Naive thymus-derived CD8-positive, alpha-beta T cell (primary cell): ENCODE measurements at regions not wholly inside any gene's neighbourhood (a gene's known extent, or its start where the extent isn't known, plus 50 kb on each side); places are given as distances from the start of the nearest gene placed in this dataset.

Experiments used
- ATAC-seq, 2 donors: fragments of 150-1000 bp; cut with Tn5 transposase in 1 of 2; sonication (Bioruptor Pico), chemical (Tn5 transposase) in 1 of 2; 1 replicate in 1 of 2; 2 replicates in 1 of 2; pipeline ENCODE4 v1.10.0; 2021; ENCODE audit warnings: mild to moderate bottlenecking in 2 of 2, moderate library complexity in 2 of 2
- POLR2A ChIA-PET: fragments of 350-600 bp; sonication (Branson Sonifier 250); formaldehyde crosslinking; loops from one replicate; lab custom pipeline; 2021; ENCODE audit warnings: antibody characterized with exemption; lab: Charles Lee
- DNase-seq, 10 donors: peaks; one replicate each; pipeline versions ENCODE4 v3.0.0 to v3.0.0-alpha.2; 2020 to 2022
- H3K27ac Mint-ChIP-seq, 10 donors: one replicate each; pipeline ENCODE4 v1.8.0; 2020 to 2022; ENCODE audit warnings: mild to moderate bottlenecking in 10 of 10, mixed read lengths in 10 of 10, moderate library complexity in 4 of 10, inconsistent platforms in 1 of 10
- H3K27me3 Mint-ChIP-seq, 5 donors: one replicate each; pipeline ENCODE4 v1.8.0; 2021 to 2022; ENCODE audit warnings: mixed read lengths in 5 of 5
- H3K36me3 Mint-ChIP-seq, 3 donors: one replicate each; pipeline ENCODE4 v1.8.0; 2020 to 2022; ENCODE audit warnings: mixed read lengths in 3 of 3, mild to moderate bottlenecking in 2 of 3, inconsistent platforms in 1 of 3
- H3K4me1 Mint-ChIP-seq, 4 donors: one replicate each; pipeline ENCODE4 v1.8.0; 2021 to 2022; ENCODE audit warnings: mixed read lengths in 4 of 4
- H3K4me3 Mint-ChIP-seq, 10 donors: one replicate each; pipeline ENCODE4 v1.8.0; 2020 to 2022; ENCODE audit warnings: mild to moderate bottlenecking in 10 of 10, mixed read lengths in 10 of 10, moderate library complexity in 6 of 10, inconsistent platforms in 1 of 10
- H3K9me3 Mint-ChIP-seq, 9 donors: one replicate each; pipeline ENCODE4 v1.8.0; 2020 to 2022; ENCODE audit warnings: mixed read lengths in 9 of 9, mild to moderate bottlenecking in 3 of 9, inconsistent platforms in 1 of 9, moderate library complexity in 1 of 9

DNA sequence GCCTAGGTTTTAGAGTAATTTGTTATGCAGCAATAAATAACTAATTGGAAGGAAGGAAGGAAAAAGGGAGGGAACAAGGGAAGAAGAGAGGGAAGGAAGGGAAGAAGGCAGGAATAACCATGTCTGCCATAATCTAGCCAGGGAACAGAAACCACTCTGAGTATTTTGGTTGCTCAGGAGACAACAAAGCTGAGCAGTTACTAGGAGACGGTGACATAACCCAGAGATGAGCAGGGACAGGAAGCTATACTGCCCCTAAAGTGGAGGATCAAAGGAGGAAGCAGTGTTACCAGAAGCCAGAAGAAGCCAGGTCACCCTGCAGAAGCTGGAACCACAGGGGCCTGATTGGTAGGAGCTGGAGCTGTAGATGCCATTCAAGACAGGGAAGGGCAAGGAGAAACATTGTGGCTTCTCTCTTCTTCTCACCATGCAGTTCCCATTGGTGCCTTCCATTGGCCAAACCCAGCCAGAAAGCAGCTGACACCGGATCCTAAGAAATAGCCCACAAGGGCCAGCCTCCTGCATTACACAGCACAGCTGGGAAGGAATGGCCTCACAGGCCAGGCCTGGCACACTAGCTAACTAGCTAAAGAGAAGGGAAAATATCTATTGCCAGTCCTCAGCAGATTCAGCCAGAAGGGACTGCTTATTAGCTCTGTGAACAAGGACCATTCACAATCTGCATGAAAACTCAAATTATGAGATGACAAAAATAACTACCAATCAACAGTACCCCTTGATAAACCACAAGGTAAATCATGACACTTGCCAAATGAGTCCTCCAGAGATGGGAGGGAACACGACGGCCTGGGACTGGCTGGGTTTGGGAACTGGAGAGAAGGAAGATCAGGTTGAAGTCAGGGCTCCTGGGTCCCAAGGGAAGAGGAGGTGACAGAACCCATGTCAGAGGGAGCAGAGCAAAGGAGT, 184.5 kb upstream of the NFE2L3 start:
- peaks cover 0 to 2% (median under 1%) of the 10 kb centered on the region in 3 donors for H3K36me3 Mint-ChIP-seq
- DNase-seq: no peak
- peaks cover 0 to 2% (median 0%) of the 10 kb centered on the region in 9 donors for H3K9me3 Mint-ChIP-seq
- peaks cover 0 to 7% (median 2%) of the 10 kb centered on the region in 4 donors for H3K4me1 Mint-ChIP-seq
- POLR2A ChIA-PET: no interaction called here
- H3K4me3 Mint-ChIP-seq: peak overlapping the region in 3 of 10 donors; percentile 23 to 64 (median 29)
- peaks cover 27 to 64% (median 40%) of the 10 kb centered on the region in 5 donors for H3K27me3 Mint-ChIP-seq
- H3K27ac Mint-ChIP-seq: no peak overlapping the region
- no peak for ATAC-seq

DNA sequence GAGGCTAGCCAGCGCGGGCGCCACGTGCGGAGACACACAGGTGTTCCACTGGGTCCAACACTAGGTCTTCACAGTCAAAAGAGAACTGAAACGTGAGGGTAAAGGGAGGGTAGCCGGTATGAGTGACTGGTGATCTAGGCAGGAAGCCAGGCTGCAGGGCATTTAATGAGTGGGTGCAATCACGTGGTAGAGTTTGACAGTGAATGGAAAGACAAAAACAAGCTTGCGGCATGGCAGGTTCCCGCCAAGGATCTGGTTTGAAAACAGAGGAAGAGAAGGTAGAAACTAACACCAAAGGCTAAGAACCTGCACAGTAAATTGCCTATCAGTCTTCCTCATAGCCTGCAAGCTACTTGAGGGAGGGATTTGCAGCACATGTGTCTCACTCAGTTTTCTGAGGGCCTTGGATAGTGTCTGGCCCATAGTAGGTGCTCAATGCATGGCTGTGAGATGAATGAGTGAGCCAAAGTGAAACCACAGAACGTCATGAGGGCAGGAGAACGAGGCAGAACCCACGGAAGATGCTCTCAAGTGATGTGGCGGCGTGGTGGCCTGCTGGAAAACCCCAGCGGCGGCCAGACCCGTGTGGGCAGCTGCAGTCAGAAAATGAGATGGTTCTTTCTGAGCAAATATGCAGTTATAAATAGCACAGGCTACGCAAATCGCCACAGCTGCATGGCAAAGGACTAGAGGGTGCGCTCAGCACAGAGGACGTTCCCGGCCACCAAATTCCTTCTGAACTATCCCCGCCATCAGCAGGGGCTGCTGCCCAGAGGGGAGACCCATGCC, 183.6 kb upstream of the NFE2L3 start:
- ATAC-seq (peak in 1 of 2 donors; percentile 23), DNase-seq (no peak)
- Mint-ChIP-seq H3K27ac (no peak overlapping the region), H3K4me3 (peak overlapping the region in 3 of 10 donors; percentile 5 to 64 (median 23)), H3K27me3 (peaks cover 26 to 59% (median 45%) of the 10 kb centered on the region in 5 donors), H3K9me3 (peaks cover 0 to 6% (median 2%) of the 10 kb centered on the region in 9 donors), H3K4me1 (peaks cover 0 to 7% (median 2%) of the 10 kb centered on the region in 4 donors), H3K36me3 (peaks cover 0 to 5% (median 2%) of the 10 kb centered on the region in 3 donors)
- POLR2A ChIA-PET: no interaction called here

DNA sequence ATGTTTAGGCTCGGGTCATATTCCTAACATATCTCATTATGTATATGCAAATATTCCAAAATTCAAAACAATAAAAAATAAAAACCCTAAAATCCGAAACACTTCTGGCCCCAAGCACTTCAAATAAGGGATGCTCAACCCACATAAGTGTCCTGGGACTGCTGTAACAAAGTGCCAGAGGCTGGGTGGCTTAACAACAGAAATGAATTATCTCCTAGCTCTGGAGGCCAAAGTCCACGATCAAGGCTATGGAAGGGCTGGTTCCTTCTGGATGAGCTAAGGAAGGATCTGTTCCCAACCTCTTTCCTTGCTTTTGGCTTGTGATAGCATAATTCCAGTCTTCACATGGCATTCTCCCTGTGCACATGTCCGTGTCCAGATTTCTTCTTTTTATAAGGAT, 181.6 kb upstream of the NFE2L3 start:
- peaks cover 0 to 9% (median 2%) of the 10 kb centered on the region in 9 donors for H3K9me3 Mint-ChIP-seq
- no peak overlapping the region for H3K27ac Mint-ChIP-seq
- H3K36me3 Mint-ChIP-seq: peaks cover 0 to 5% (median 2%) of the 10 kb centered on the region in 3 donors
- no peak overlapping the region for H3K4me3 Mint-ChIP-seq
- DNase-seq: no peak
- POLR2A ChIA-PET: no interaction called here
- peaks cover 19 to 46% (median 36%) of the 10 kb centered on the region in 5 donors for H3K27me3 Mint-ChIP-seq
- no peak for ATAC-seq
- H3K4me1 Mint-ChIP-seq: peaks cover 0 to 7% (median 2%) of the 10 kb centered on the region in 4 donors

DNA sequence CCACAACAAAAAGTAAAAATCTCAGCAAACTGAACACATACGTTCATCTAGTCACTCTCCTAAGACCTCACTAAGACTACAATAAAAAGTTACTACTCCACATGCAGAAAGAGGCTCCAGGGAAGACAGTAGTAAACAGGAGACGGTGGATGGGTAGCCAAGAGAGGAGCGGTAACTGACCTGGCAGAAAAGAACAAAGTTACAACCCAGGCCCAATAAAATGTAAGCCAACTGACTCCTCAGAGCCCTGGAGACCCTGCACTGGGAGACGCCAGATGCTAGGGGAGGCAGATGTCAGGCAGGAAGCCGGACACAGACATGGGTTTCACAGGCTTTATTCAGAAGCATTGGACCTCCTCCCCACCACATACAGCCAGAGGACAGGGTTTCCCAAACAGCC, 181.1 kb upstream of the NFE2L3 start:
- ATAC-seq (no peak), DNase-seq (no peak)
- Mint-ChIP-seq H3K9me3 (peaks cover 0 to 9% (median 2%) of the 10 kb centered on the region in 9 donors), H3K36me3 (peaks cover 0 to 5% (median 3%) of the 10 kb centered on the region in 3 donors), H3K27ac (no peak overlapping the region), H3K4me1 (peaks cover 0 to 7% (median 2%) of the 10 kb centered on the region in 4 donors), H3K4me3 (no peak overlapping the region), H3K27me3 (peaks cover 19 to 41% (median 32%) of the 10 kb centered on the region in 5 donors)
- POLR2A ChIA-PET: no interaction called here

DNA sequence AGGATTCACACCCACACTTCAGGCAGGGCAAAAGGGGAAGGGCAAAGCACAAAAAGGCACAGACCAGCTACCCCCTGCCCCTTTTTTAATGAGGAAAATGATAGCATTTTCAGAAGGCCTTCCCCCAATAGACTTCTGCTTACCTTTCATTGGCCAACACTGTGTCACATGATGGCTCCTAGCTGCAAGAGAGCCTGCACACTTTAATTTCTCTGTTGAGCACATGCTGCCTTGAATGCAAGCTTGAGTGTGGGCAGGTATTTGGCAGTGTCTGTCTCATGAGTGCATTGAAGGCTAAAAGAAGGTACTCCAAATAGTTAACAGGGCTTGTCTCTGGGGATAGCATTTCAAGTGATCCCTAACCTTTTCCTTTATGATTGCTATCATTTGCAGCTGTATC, 175.4 kb upstream of the NFE2L3 start:
- peaks cover 0 to 13% (median 10%) of the 10 kb centered on the region in 3 donors for H3K36me3 Mint-ChIP-seq
- DNase-seq (no peak), ATAC-seq (no peak)
- POLR2A ChIA-PET: no interaction called here
- H3K27ac Mint-ChIP-seq: no peak overlapping the region
- H3K9me3 Mint-ChIP-seq: peaks cover 0 to 23% (median 9%) of the 10 kb centered on the region in 9 donors
- no peak overlapping the region for H3K4me3 Mint-ChIP-seq
- H3K27me3 Mint-ChIP-seq: peaks cover 7 to 13% (median 10%) of the 10 kb centered on the region in 5 donors
- peaks cover 0 to 3% (median 0%) of the 10 kb centered on the region in 4 donors for H3K4me1 Mint-ChIP-seq

DNA sequence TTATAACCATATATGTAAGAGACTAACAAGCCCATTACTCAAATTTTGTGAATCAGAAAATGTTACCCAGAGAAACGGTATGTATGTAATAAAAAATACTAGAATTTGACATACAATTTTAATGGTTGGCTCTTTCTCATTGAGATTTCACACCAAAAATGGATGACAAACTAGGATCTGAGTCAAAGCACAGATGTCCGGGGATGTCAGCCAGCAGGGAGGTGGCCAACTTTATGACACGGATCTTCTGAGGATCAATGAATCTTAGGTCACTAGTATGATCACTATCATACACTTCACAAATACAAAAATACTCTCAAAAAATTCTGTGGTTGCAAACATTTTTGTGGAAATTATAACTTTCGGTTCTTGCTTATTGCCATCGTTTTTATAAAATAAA, 173.5 kb upstream of the NFE2L3 start:
- no peak for DNase-seq
- Mint-ChIP-seq H3K36me3 (peaks cover 0 to 8% (median 8%) of the 10 kb centered on the region in 3 donors), H3K4me1 (peaks cover 0 to 3% (median 0%) of the 10 kb centered on the region in 4 donors), H3K27me3 (peaks cover 6 to 22% (median 7%) of the 10 kb centered on the region in 5 donors), H3K27ac (no peak overlapping the region), H3K9me3 (peaks cover 0 to 19% (median 6%) of the 10 kb centered on the region in 9 donors), H3K4me3 (no peak overlapping the region)
- POLR2A ChIA-PET: no interaction called here
- ATAC-seq: no peak

DNA sequence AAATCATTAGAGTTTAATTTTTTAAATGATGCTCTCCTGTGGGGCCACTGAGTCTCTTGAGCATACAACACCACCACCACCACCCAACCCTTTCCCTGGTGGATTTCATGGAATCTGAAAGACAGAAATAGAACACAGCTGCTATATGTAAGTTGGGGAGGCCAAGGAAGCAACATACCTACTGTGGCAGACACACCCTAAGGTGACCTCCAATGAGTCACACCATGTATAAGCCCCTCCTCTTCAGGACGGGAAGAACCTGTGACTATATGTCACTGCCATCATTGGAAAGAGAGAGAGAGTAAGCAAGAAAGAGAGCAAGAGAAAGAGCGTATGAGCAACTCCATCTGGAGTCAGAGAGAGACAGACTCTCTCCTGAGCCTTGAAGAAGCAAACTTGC, 172.4 kb upstream of the NFE2L3 start:
- peaks cover 0 to 8% (median 8%) of the 10 kb centered on the region in 3 donors for H3K36me3 Mint-ChIP-seq
- no peak overlapping the region for H3K4me3 Mint-ChIP-seq

DNA sequence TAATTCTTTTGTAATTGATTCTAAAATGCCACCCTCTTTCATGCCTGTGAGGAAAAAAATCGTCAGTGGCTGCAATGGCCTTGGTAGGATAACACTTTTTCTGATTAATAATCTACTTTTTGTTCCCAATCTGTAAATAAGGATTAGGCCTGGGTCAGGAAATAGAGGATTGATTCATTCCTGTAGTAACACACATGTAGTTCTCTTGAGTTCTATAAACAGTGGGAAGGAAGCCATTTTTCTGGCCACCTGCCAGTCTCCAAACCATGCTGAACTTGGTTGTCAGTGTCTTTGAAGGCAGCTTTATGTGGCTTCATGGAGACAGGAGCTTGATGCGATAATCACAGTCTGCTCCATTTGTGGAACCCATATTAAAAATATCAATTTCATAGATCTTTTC, 169.3 kb upstream of the NFE2L3 start:
- Mint-ChIP-seq H3K9me3 (peaks cover 0 to 9% (median 0%) of the 10 kb centered on the region in 9 donors), H3K27me3 (peaks cover 17 to 41% (median 18%) of the 10 kb centered on the region in 5 donors), H3K4me3 (no peak overlapping the region), H3K4me1 (peaks cover 0 to 3% (median 0%) of the 10 kb centered on the region in 4 donors), H3K36me3 (peaks cover 0 to 3% (median 0%) of the 10 kb centered on the region in 3 donors), H3K27ac (no peak overlapping the region)
- DNase-seq: no peak
- POLR2A ChIA-PET: no interaction called here
- no peak for ATAC-seq

More for the DNA sequence above, 172.4 kb upstream of the NFE2L3 start:
- peaks cover 0 to 19% (median 6%) of the 10 kb centered on the region in 9 donors for H3K9me3 Mint-ChIP-seq
- H3K27ac Mint-ChIP-seq: no peak overlapping the region
- H3K27me3 Mint-ChIP-seq: peaks cover 9 to 28% (median 11%) of the 10 kb centered on the region in 5 donors
- DNase-seq (no peak), ATAC-seq (no peak)
- POLR2A ChIA-PET: no interaction called here
- peaks cover 0 to 3% (median 0%) of the 10 kb centered on the region in 4 donors for H3K4me1 Mint-ChIP-seq

DNA sequence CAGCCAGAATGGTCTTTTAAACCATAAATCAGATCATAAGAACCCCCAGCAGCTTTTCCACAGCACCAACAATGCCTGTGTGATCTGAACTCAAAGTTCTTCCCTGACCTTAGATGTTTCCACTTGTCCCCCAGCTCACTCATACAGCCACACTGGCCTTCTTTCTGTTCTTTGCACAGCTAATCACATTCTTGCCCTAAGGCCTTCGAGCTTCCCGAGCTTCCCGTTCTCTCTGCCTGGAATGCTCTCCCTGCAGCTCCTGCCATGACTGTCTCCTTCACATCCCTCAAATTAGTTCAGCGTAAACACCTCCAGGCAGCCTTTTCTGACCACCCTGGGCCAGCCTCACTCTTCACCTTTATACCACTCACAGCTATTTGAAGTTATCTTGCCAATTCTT, 166.8 kb upstream of the NFE2L3 start:
- Mint-ChIP-seq H3K4me3 (no peak overlapping the region), H3K4me1 (peaks cover 0 to 3% (median 0%) of the 10 kb centered on the region in 4 donors), H3K36me3 (peaks cover 0 to 3% (median 0%) of the 10 kb centered on the region in 3 donors), H3K9me3 (peaks cover 0 to 9% (median 0%) of the 10 kb centered on the region in 9 donors), H3K27ac (peak overlapping the region in 1 of 10 donors; percentile 91), H3K27me3 (peaks cover 16 to 47% (median 25%) of the 10 kb centered on the region in 5 donors)
- no peak for DNase-seq
- no peak for ATAC-seq
- POLR2A ChIA-PET: no interaction called here

DNA sequence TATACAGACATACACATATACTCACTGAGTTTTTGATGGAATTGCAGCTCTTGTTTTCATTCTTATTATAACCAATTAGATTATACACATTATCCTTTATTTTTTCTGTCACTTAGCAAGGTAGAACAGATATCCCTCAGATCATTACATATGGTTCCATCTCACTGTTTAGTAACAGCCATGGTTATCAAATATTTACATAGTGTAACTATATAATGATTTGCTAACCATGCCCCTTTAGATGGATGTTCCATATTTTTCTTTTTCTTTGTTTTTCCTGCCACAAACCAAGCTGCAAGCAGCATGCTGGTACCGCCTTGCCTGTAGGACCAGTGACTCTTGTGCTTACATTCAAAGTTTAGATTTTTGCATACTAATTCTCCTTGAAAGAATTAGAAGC, 163.4 kb upstream of the NFE2L3 start:
- Mint-ChIP-seq H3K36me3 (no peaks in the 10 kb centered on the region), H3K4me1 (no peaks in the 10 kb centered on the region), H3K9me3 (no peaks in the 10 kb centered on the region), H3K27me3 (peaks cover 7 to 38% (median 26%) of the 10 kb centered on the region in 5 donors), H3K4me3 (no peak overlapping the region), H3K27ac (no peak overlapping the region)
- DNase-seq (no peak), ATAC-seq (no peak)
- POLR2A ChIA-PET: no interaction called here

DNA sequence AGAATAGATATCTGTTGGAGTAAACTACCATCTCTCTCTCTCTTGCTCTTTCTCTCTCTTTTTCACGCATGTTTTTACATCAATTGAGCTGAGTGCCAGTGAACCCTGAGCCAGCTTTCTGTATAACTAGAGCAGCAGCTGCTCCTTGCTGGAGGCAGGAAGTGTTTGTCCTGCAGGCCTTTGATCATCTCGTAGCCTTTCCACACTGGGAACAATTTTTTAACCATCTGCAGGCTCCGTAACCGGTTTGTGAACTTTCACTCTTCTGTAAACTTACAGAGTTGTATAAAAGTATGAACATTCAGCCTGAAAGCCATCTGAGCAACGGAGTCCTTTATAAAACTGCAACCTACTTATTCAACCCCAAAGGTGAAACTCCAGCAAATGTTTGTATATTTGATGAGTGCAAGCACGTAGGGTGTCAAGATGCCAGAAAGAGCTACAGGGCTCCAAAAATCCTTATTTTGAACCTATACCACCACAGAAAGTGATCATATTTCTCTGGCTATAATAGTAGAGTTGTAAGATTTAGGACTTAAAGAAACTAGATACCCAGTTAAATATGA, 162.8 kb upstream of the NFE2L3 start:
- no peak for ATAC-seq
- peaks cover 7 to 34% (median 25%) of the 10 kb centered on the region in 5 donors for H3K27me3 Mint-ChIP-seq
- no peak overlapping the region for H3K4me3 Mint-ChIP-seq
- POLR2A ChIA-PET: no interaction called here
- no peaks in the 10 kb centered on the region for H3K4me1 Mint-ChIP-seq
- no peak for DNase-seq
- H3K36me3 Mint-ChIP-seq: no peaks in the 10 kb centered on the region
- no peak overlapping the region for H3K27ac Mint-ChIP-seq
- H3K9me3 Mint-ChIP-seq: no peaks in the 10 kb centered on the region

DNA sequence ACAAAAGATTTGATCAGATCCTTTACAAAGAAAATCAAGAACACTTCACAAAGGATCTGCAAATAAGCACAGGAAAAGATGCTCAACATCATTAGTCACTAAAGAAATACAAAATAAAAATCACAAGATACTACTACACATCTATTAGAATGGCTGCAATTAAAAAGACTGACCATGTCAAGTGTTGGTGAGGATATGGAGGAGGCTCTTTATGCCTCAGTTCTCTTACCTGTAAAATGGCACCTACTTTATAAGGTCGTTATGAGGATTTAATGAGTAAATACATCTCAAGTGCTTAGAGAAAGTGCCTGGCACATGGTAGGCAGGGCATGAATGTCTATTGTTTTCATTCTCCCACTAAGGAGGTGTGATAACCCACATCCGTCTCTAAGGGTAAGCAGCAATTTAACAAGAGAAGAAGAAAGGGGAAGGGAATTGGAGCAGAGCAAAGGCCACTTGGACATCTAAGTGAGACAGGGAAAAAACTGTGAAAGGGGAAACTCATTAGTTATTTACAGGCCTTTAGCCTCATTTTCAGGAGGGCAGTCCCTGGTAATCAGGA, 157.5 kb upstream of the NFE2L3 start:
- POLR2A ChIA-PET: no interaction called here
- Mint-ChIP-seq H3K27me3 (peaks cover 2 to 46% (median 28%) of the 10 kb centered on the region in 5 donors), H3K27ac (peak overlapping the region in 1 of 10 donors; percentile 15), H3K36me3 (no peaks in the 10 kb centered on the region), H3K9me3 (no peaks in the 10 kb centered on the region), H3K4me3 (peak overlapping the region in 1 of 10 donors; percentile 27), H3K4me1 (peaks cover 0 to 2% (median 0%) of the 10 kb centered on the region in 4 donors)
- DNase-seq (peak in 1 of 10 donors; percentile 2), ATAC-seq (no peak)
